Caco-2 (cell line): ENCODE measurements at regions not wholly inside any gene's neighbourhood (a gene's known extent, or its start where the extent isn't known, plus 50 kb on each side); places are given as distances from the start of the nearest gene placed in this dataset.

Experiments
- BruUV-seq: library from RNA; stranded (reverse); fragments of 400-500 nt; replicated peaks from 2 replicates; lab custom pipeline; 2021; lab: Mats Ljungman, UMichigan
- CTCF ChIA-PET: fragments of 300-600 bp; sonication (Branson Sonifier 250); formaldehyde crosslinking; loops from one replicate; lab custom pipeline; 2022; ENCODE audit warnings: antibody characterized with exemption; lab: Charles Lee
- POLR2A ChIA-PET: fragments of 300-600 bp; sonication (Branson Sonifier 250); formaldehyde crosslinking; loops from one replicate; lab custom pipeline; 2022; ENCODE audit warnings: antibody characterized with exemption; lab: Charles Lee
- DNase-seq, 2 experiments: peaks; one replicate each; pipeline versions ENCODE4 v3.0.0 to v3.0.0-alpha.2; 2020 to 2022
- H3K27me3 ChIP-seq: replicated peaks from 2 replicates; pipeline ENCODE4 v1.6.0; 2011; ENCODE audit warnings: low read length; ENCODE audit not compliant: control insufficient read depth, insufficient read depth
- H3K36me3 ChIP-seq: 2 replicates; pipeline ENCODE4 v1.5.1; 2011; ENCODE audit warnings: low read length; ENCODE audit not compliant: control insufficient read depth, insufficient read depth
- H3K4me1 ChIP-seq: fragments of 250-450 bp; sonication (Bioruptor Pico); 2 replicates; pipeline ENCODE4 v1.5.1; 2020; ENCODE audit warnings: mild to moderate bottlenecking
- H3K4me3 ChIP-seq: 2 replicates; pipeline ENCODE4 v1.5.1; 2011; ENCODE audit warnings: low read depth, mild to moderate bottlenecking, control low read depth, low read length
- H3K9me3 ChIP-seq: fragments of 250-450 bp; sonication (Bioruptor Pico); 2 replicates; pipeline ENCODE4 v1.5.1; 2020; ENCODE audit warnings: mild to moderate bottlenecking, moderate library complexity
- H3K27ac Mint-ChIP-seq: one replicate; pipeline ENCODE4 v1.8.0; 2022; ENCODE audit warnings: mixed read lengths; ENCODE audit not compliant: unreplicated experiment
- H3K27me3 Mint-ChIP-seq: one replicate; pipeline ENCODE4 v1.8.0; 2022; ENCODE audit warnings: mixed read lengths; ENCODE audit not compliant: insufficient read depth, unreplicated experiment
- H3K36me3 Mint-ChIP-seq: one replicate; pipeline ENCODE4 v1.8.0; 2022; ENCODE audit warnings: mild to moderate bottlenecking, mixed read lengths; ENCODE audit not compliant: insufficient read depth, unreplicated experiment
- H3K4me1 Mint-ChIP-seq: one replicate; pipeline ENCODE4 v1.8.0; 2022; ENCODE audit warnings: low read depth, mixed read lengths; ENCODE audit not compliant: unreplicated experiment
- H3K4me3 Mint-ChIP-seq: one replicate; pipeline ENCODE4 v1.8.0; 2022; ENCODE audit warnings: mild to moderate bottlenecking, moderate library complexity, mixed read lengths; ENCODE audit not compliant: unreplicated experiment
- H3K9me3 Mint-ChIP-seq: one replicate; pipeline ENCODE4 v1.8.0; 2022; ENCODE audit warnings: mixed read lengths; ENCODE audit not compliant: unreplicated experiment
- intact Hi-C: fragments of 100-400 bp; cut with micrococcal nuclease; formaldehyde crosslinking; loops from one replicate; pipeline ENCODE4 v1.10.0; 2022; ENCODE audit not compliant: unreplicated experiment
- TF ChIP-seq, protein P1 (sequence below), 2 experiments: fragments of 200-600 bp in 1 of 2; IDR thresholded peaks; 1 replicate in 1 of 2; 2 replicates in 1 of 2; pipeline versions ENCODE4 v1.5.1 to v1.8.0; 2011 to 2022; ENCODE audit warnings: antibody characterized with exemption in 1 of 2, control low read depth in 1 of 2, inconsistent platforms in 1 of 2, low read depth in 1 of 2, low read length in 1 of 2, mild to moderate bottlenecking in 1 of 2, moderate library complexity in 1 of 2; ENCODE audit not compliant: insufficient read depth in 1 of 2, severe bottlenecking in 1 of 2, unreplicated experiment in 1 of 2

DNA sequence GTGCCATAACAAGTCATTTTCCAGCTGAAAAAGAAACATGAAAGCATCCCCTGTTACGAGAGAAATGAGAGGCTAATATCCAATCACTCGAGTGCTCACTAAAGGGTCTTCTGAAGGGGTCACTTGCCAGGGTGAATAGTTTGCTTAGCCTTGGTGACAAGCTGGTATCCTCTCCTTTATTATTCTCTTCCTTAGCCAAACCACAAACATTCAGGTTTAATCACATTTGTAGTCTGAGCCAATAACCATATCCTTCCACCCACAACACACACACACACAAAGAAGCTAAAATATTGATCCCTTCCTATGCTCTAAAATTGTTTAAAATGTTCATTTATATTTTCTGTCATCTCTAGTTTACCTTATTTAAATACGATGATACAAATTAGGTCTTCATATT is 240.5 kb upstream of the TMCO5A start:
- Mint-ChIP-seq H3K36me3 (no peaks in the 10 kb centered on the region), H3K9me3 (no peaks in the 10 kb centered on the region), H3K4me1 (no peaks in the 10 kb centered on the region), H3K27me3 (peaks cover 16% of the 10 kb centered on the region), H3K27ac (no peak overlapping the region), H3K4me3 (no peak overlapping the region)
- H3K36me3 ChIP-seq: no peaks in the 10 kb centered on the region
- ChIA-PET CTCF (no interaction called here), POLR2A (no interaction called here)
- no TSS peak for BruUV-seq
- intact Hi-C loops: no loop called here
- no peaks in the 10 kb centered on the region for H3K9me3 ChIP-seq
- no peak for DNase-seq
- no peaks in the 10 kb centered on the region for H3K27me3 ChIP-seq
- H3K4me3 ChIP-seq: no peak overlapping the region
- H3K4me1 ChIP-seq: no peaks in the 10 kb centered on the region
- TF ChIP-seq, protein P1, sequence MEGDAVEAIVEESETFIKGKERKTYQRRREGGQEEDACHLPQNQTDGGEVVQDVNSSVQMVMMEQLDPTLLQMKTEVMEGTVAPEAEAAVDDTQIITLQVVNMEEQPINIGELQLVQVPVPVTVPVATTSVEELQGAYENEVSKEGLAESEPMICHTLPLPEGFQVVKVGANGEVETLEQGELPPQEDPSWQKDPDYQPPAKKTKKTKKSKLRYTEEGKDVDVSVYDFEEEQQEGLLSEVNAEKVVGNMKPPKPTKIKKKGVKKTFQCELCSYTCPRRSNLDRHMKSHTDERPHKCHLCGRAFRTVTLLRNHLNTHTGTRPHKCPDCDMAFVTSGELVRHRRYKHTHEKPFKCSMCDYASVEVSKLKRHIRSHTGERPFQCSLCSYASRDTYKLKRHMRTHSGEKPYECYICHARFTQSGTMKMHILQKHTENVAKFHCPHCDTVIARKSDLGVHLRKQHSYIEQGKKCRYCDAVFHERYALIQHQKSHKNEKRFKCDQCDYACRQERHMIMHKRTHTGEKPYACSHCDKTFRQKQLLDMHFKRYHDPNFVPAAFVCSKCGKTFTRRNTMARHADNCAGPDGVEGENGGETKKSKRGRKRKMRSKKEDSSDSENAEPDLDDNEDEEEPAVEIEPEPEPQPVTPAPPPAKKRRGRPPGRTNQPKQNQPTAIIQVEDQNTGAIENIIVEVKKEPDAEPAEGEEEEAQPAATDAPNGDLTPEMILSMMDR (IDR thresholded peaks at IDR 0.05; ENCODE audit: insufficient read depth in 1 of 2, low read depth in 1 of 2, low read length in 1 of 2, severe bottlenecking in 1 of 2, unreplicated experiment in 1 of 2): no peak

DNA sequence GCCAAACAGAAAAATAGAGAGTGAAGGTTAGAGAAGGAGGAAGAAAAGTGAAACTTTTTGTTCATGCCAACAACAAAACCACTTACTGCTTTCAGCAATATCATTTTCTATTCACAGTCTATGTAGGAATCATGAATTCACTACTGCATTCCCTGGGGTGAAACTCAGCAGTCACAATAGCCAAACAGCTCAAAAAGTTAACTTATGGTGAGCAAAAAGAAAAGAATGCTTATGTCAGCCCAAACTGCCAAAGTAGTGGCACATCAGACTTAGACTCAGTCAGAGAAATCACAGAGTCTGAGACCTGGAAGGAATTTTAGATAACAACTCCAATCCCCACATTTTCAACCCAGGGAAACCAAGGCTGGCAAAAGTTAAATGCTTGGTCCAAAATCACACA is 238.7 kb upstream of the TMCO5A start:
- CTCF ChIA-PET: no interaction called here
- Mint-ChIP-seq H3K27ac (no peak overlapping the region), H3K4me3 (no peak overlapping the region), H3K36me3 (no peaks in the 10 kb centered on the region), H3K4me1 (no peaks in the 10 kb centered on the region), H3K9me3 (no peaks in the 10 kb centered on the region), H3K27me3 (peaks cover 16% of the 10 kb centered on the region)
- Histone ChIP-seq H3K4me3 (no peak overlapping the region), H3K27me3 (no peaks in the 10 kb centered on the region), H3K36me3 (no peaks in the 10 kb centered on the region), H3K4me1 (no peaks in the 10 kb centered on the region), H3K9me3 (no peaks in the 10 kb centered on the region)
- DNase-seq: no peak
- POLR2A ChIA-PET: no interaction called here
- TF ChIP-seq, protein P1 (IDR thresholded peaks at IDR 0.05; ENCODE audit: insufficient read depth in 1 of 2, low read depth in 1 of 2, low read length in 1 of 2, severe bottlenecking in 1 of 2, unreplicated experiment in 1 of 2): no peak
- intact Hi-C loops: no loop called here
- BruUV-seq: no TSS peak

DNA sequence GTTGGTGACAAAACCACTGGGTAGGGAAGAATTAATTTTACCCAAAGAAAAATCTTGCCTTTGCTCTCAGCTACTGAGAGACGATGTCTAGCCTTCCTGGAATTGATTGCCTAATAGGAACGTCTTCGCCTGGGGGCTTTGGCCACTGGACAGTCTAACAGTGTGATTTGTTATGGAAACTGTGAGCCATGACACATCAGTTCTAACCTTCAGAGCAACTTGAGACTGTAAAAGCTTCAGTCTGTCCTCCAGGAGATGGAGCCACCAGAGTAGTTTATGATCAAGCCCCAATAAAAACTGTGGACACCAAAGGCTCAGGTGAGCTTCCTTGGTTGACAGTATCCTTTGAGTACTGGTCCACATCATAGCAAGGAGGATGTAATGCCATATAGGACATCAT is 235.8 kb upstream of the TMCO5A start:
- POLR2A ChIA-PET: no interaction called here
- BruUV-seq: no TSS peak
- DNase-seq: no peak
- H3K27ac Mint-ChIP-seq: no peak overlapping the region
- Histone ChIP-seq H3K36me3 (no peaks in the 10 kb centered on the region), H3K9me3 (no peaks in the 10 kb centered on the region), H3K27me3 (no peaks in the 10 kb centered on the region), H3K4me3 (no peak overlapping the region), H3K4me1 (no peaks in the 10 kb centered on the region)
- peaks cover 2% of the 10 kb centered on the region for H3K27me3 Mint-ChIP-seq
- intact Hi-C loops: no loop called here
- no peaks in the 10 kb centered on the region for H3K4me1 Mint-ChIP-seq
- CTCF ChIA-PET: no interaction called here
- TF ChIP-seq, protein P1 (IDR thresholded peaks at IDR 0.05; ENCODE audit: insufficient read depth in 1 of 2, low read depth in 1 of 2, low read length in 1 of 2, severe bottlenecking in 1 of 2, unreplicated experiment in 1 of 2): no peak
- H3K36me3 Mint-ChIP-seq: no peaks in the 10 kb centered on the region
- H3K9me3 Mint-ChIP-seq: no peaks in the 10 kb centered on the region
- H3K4me3 Mint-ChIP-seq: no peak overlapping the region
